NCI-H1417 (cell line): ENCODE measurements at regions not wholly inside any gene's neighbourhood (a gene's known extent, or its start where the extent isn't known, plus 50 kb on each side); places are given as distances from the start of the nearest gene placed in this dataset.

ENCODE experiments used
- DNase-seq, 3 experiments: peaks; one replicate each; lab custom pipeline; 2025; lab: John Stamatoyannopoulos, UW

DNA sequence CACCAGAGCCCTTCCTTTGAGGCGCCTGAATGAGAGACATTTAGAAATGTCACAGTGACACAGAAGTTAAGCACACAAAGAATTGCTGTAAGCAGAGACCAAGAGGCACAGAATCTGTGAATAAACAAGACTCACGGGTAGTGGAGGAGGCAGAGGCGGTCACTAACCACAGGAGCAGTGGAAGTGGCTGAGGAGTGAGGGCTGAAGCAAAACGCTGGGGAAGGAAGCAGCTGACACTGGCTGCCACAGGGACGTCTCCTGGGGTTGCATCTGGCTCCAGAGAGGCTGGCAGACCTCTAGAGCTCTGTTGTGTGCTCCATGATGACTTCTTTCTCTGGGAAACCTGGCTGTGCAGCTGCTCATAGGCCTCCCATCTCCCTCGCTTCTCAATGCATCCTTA lies 65.0 kb upstream of the SLC2A12 start:
- peak; percentile 58 to 79 (median 78) for DNase-seq

DNA sequence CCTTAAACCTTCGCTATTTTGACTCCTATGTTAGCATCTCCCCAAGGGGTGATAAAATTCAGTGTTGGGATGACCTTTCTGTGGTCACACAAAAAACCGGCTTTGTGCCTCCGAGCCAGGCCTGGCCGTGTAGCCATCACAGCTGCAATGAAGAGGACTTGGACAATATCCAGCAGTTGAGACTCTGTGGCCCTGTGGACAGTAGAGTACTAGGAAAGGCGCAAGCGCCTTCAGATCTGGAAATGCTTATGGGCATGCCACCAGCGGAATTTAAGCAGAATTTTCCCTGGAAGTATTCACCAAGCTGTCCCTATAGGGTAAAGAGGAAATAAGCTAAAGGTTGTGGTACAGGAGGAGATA lies 63.3 kb upstream of the SLC2A12 start:
- DNase-seq = no peak

DNA sequence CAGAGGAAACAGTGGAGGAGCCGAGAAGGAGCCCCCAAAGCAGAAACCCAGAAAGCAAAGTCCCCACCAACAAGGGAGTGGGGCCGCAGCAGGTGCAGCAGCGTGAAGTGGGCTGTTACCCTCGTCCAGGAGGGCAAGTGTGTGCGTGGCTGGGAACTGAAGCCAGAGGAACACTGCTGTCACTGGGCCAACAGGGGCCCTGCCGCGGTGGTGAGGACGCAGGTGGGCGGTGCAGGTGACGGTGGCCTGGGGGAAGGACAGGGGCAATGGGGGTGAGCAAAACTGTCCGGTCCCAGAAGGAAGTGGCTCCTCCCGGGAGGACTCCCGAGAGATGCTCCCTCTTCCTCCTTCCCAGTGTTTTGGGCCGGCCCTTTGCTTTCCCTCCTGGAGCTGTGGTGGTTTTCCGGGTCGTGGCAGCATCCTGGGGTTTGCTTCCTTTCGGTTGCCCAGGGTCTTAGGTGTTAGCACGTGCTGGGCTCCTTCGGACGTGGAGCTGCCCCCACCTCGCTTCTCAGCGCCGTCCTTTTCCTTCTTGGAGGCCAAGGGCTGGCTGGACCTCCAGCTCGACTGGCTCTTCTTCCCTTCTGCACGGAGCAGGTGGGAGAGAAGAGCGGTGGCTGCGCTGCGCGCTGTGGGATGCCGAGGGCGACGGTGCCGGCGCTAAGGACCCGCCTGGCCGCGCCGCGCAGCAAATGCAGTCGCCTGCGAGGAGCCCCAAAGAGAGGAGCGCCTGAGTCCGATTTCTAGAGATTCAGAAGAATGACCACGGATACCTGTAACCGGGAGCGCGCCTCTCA lies 62.7 kb upstream of the SLC2A12 start:
- DNase-seq = no peak

DNA sequence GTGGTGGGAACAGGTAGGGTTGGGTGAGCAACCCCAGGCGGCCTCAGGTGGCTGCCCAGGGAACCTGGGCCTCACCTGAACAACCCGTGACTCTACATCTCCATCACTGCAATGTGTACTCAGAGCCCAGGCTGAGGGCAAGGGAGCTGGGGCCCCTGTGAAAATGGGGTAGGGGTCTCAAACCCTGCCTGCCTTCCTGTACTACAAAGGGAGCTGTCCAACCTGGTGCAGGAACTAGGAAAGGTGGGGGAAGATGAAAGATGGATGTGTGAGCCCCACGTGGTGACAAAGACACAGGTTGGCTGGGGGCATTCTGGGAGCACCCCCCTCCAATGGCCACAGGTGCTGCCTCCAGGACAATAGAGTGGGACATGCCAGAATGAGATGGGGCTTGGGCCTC lies 62.1 kb upstream of the SLC2A12 start:
- no peak for DNase-seq

DNA sequence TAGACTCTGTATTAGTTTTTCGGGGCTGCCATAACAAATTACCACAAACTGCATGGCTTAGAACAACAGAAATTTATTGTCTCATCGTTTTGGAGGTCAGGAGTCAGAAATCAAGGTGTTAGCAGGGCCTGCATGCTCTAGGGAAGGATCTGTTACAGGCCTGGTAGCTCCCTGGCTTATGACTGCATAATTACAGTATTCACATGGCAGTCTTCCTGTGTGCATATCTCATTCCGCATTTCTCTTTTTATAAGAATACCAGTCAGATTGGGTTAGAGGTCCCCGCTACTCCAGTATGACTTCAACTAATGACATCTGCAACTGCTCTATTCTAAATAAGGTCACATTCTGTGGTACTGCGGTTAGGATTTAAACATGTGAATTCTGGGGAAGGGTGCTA lies 59.3 kb upstream of the SLC2A12 start:
- DNase-seq = no peak

DNA sequence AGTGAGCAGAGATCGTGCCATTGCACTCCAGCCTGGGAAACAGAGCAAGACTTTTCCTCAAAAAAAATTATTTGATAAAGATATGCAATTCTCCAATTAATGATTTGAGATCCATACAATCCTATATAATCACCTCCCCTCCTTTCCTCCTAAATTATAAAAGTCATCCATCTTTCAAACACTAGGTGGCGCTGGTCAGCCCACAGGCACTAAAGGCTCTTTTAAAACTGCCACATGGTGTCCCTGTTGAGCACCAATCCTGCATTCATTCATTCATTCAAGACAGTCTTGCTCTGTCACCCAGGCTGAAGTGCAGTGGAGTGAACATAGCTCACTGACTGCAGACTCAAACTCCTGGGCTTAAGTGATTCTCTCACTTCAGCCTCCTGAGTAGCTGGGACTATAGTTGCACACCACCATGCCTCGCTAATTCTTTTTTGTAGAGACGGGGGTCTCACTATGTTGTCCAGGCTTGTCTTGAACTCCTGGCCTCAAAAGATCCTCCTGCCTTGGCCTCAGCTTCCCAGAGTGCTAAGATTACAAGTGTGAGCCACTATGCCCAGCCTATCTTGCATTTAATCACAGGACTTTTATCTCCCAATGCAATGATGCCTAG lies 58.7 kb upstream of the SLC2A12 start:
- peak in 2 of 3 experiments; percentile 16 to 59 for DNase-seq

DNA sequence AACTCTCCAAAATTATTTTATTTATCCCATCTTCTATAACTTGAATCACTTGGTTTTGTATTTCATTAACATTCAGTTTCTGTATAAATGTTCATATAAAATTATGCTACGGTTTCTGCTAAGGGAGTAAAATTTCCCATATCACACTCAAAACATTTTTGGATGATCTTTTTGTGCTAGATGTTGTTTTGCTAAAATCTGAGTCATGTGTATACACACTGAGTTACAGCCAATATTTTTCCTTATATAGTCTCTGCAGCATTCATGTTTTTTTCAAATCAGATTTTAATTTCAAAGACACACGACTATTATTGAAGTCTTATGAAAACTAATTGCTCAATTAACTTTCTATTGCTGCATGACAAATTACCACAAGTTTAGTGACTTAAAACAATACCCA lies 54.3 kb upstream of the SLC2A12 start:
- no peak for DNase-seq

DNA sequence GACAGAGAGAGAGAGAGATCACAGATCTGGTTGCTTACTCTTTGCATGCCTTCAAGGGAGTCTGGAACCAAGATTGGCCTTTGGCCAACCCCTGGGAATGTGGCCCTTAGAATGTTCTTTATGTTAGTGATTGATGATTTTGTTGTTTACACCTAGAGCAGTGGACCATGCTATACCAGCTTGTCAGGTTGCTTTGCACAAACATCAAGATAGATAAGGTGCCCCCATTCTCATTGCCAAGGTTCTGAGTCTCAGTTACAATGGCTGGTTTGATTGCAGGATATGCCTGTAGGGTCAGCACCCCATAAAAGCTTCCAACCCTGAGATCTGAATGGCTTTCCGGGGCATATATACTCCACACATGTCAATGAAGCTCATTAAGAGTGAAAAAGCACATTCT lies 53.5 kb upstream of the SLC2A12 start:
- DNase-seq = peak in 1 of 3 experiments; percentile 43

DNA sequence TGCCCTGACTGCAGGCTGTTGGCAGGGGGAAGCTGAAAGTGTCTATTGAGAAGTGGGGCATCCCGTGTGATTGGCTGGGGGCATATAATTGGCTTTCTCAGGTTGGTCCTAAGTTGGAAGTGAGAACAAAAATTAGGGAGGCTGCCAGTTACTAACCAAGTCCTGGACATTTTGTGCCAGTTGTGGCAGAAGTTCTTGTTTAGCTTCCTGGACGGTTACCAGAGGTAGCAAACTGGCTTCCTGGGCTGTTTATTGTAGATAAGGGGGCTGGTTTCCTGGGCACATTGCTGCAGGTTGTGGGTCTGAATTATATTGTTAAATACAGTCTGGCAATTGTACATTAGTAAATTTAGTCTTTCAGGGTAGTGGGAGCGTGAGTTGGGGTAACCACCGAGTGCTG lies 50.6 kb upstream of the SLC2A12 start:
- no peak for DNase-seq
